ENCODE measurements at regions not wholly inside any gene's neighbourhood (a gene's known extent, or its start where the extent isn't known, plus 50 kb on each side); places are given as distances from the start of the nearest gene placed in this dataset.

DNA sequence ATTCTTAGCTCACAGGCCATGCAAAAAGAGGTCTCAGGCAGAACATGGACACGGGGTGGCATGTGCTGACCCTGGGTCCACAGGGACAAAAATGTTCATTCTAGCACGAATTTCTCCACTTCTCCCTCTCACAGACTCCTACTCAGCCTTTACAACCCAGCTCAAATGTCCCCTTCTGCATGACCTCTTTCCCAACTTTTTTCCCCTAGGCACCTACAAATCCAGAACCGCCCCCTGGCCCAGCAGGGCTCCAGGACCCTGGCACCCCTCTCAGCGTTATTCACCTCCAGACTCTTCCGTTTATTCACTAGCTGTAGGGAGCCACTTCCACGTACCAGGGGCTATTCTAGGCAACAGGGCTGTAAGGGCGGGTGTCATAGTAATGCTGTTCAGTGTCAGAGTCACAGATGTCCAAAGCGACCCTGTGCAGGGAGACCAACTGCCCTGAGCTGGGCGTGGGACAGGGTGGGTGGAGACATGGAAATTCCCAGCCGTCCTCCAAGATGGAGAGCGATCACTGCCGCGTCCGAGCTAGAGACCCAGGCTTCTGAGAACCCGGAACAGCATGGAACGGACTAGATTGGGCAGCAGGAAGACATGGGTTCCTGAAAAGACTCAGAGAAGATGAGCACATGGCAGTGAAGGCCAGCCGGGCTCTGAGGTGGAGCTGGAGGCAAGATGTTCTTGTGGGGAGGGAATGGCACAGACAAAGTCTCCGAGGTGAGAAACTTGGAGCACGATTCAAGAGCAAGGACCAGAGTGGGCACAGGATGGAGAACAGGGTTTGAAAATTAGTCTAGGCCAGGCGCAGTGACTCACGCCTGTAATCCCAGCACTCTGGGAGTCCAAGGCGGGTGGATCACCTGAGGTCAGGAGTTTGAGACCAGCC lies 274.9 kb upstream of the RTL1 start:
- no peak overlapping the region for H3K27ac ChIP-seq (ENCODE audit: insufficient read depth, low read length)

More for the DNA sequence above, 274.9 kb upstream of the RTL1 start:
- H3K9me3 ChIP-seq (ENCODE audit: control insufficient read depth, insufficient read depth, low read length): peaks cover 20% of the 10 kb centered on the region
- ChIA-PET CTCF (no interaction called here), POLR2A (ENCODE audit: unreplicated experiment) (no interaction called here)
- 61% methylated on average over 5 of the region's 22 CpGs; no CpG with 5 or more reads in 1 of the 2 experiments for WGBS, 2 experiments (ENCODE audit: extremely low coverage in 2 of 2, insufficient read length in 1 of 2)
- dilution Hi-C loops (cut with HindIII; ENCODE audit: low sequenced_read_pairs, unreplicated experiment): no loop called here
- DNase-seq: no peak
- H3K23ac ChIP-seq (ENCODE audit: low read depth, low read length): no peak overlapping the region
- H3K56ac ChIP-seq (ENCODE audit: extremely low read depth, insufficient read depth, low read length): no peak overlapping the region
- no peak overlapping the region for H4K5ac ChIP-seq (ENCODE audit: low read depth, low read length)
- intact Hi-C loops (cut with micrococcal nuclease): no loop called here
- no peak overlapping the region for H4K8ac ChIP-seq (ENCODE audit: low read depth in 2 of 2, low read length in 2 of 2)
- H3K9me1 ChIP-seq (ENCODE audit: insufficient read depth, low read length): no peaks in the 10 kb centered on the region
- no peak overlapping the region for H4K91ac ChIP-seq (ENCODE audit: insufficient read depth, low read depth, low read length)
- no TSS peak for BruUV-seq (replicated peaks)
- no peak overlapping the region for H2BK120ac ChIP-seq (ENCODE audit: low read depth, low read length)
- no peaks in the 10 kb centered on the region; the same call in 1 of the 2 replicates for H3K27me3 ChIP-seq (ENCODE audit: control insufficient read depth, insufficient read depth, low read length)
- H2AFZ ChIP-seq (replicated peaks; ENCODE audit: low read length, poor library complexity): no peak overlapping the region
- H3K14ac ChIP-seq (replicated peaks; ENCODE audit: low read depth, low read length): no peak overlapping the region
- no peak for ATAC-seq (ENCODE audit: low read depth)
- H2AK9ac ChIP-seq (replicated peaks; ENCODE audit: low read depth, low read length, poor library complexity): no peak overlapping the region
- no peak overlapping the region for H3K9ac ChIP-seq (ENCODE audit: low read depth, low read length)
- H4K20me1 ChIP-seq (ENCODE audit: insufficient read depth, low read length): no peaks in the 10 kb centered on the region
- no peak overlapping the region for H3K4me3 ChIP-seq (ENCODE audit: insufficient read depth, low read depth, low read length)
- H2BK5ac ChIP-seq (ENCODE audit: low read depth, low read length, poor library complexity, severe bottlenecking): no peak overlapping the region
- no peaks in the 10 kb centered on the region for H3K4me1 ChIP-seq (ENCODE audit: control insufficient read depth, insufficient read depth, low read length)
- no peak overlapping the region for H2BK15ac ChIP-seq (ENCODE audit: low read depth, low read length)
- no peaks in the 10 kb centered on the region for H3K36me3 ChIP-seq (ENCODE audit: control insufficient read depth, insufficient read depth, low read length)
- in situ Hi-C loops (cut with MboI; ENCODE audit: low sequenced_read_pairs): no loop called here
- H3K18ac ChIP-seq (ENCODE audit: low read depth, low read length): no peak overlapping the region
- TF ChIP-seq RAD21 (IDR thresholded peaks at IDR 0.05; ENCODE audit: low read length) (no peak), MXI1 (IDR thresholded peaks at IDR 0.05; ENCODE audit: borderline replicate concordance, low read depth, low read length) (no peak), FOS (IDR thresholded peaks at IDR 0.05; ENCODE audit: low read depth, low read length) (no peak), POLR2A (IDR thresholded peaks at IDR 0.05; ENCODE audit: low read depth, low read length) (no peak), CEBPB (IDR thresholded peaks at IDR 0.05; ENCODE audit: low read depth, low read length) (no peak), MAFK (IDR thresholded peaks at IDR 0.05; ENCODE audit: low read depth, low read length) (no peak), RCOR1 (IDR thresholded peaks at IDR 0.05; ENCODE audit: insufficient replicate concordance, low read length) (no peak), CHD1 (IDR thresholded peaks at IDR 0.05; ENCODE audit: low read depth, low read length) (no peak), BHLHE40 (IDR thresholded peaks at IDR 0.05; ENCODE audit: low read depth, low read length) (no peak), RFX5 (IDR thresholded peaks at IDR 0.05; ENCODE audit: low read depth, low read length) (no peak), MAZ (IDR thresholded peaks at IDR 0.05; ENCODE audit: borderline replicate concordance, low read depth, low read length) (no peak), SMC3 (IDR thresholded peaks at IDR 0.05; ENCODE audit: low read depth, low read length) (no peak), NFE2L2 (IDR thresholded peaks at IDR 0.05; ENCODE audit: low read depth, low read length) (no peak)
- TF ChIP-seq, protein P1, sequence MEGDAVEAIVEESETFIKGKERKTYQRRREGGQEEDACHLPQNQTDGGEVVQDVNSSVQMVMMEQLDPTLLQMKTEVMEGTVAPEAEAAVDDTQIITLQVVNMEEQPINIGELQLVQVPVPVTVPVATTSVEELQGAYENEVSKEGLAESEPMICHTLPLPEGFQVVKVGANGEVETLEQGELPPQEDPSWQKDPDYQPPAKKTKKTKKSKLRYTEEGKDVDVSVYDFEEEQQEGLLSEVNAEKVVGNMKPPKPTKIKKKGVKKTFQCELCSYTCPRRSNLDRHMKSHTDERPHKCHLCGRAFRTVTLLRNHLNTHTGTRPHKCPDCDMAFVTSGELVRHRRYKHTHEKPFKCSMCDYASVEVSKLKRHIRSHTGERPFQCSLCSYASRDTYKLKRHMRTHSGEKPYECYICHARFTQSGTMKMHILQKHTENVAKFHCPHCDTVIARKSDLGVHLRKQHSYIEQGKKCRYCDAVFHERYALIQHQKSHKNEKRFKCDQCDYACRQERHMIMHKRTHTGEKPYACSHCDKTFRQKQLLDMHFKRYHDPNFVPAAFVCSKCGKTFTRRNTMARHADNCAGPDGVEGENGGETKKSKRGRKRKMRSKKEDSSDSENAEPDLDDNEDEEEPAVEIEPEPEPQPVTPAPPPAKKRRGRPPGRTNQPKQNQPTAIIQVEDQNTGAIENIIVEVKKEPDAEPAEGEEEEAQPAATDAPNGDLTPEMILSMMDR (conservative IDR thresholded peaks at IDR 0.05; ENCODE audit: low read depth, low read length): no peak
- TF ChIP-seq, protein P2, sequence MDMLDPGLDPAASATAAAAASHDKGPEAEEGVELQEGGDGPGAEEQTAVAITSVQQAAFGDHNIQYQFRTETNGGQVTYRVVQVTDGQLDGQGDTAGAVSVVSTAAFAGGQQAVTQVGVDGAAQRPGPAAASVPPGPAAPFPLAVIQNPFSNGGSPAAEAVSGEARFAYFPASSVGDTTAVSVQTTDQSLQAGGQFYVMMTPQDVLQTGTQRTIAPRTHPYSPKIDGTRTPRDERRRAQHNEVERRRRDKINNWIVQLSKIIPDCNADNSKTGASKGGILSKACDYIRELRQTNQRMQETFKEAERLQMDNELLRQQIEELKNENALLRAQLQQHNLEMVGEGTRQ (IDR thresholded peaks at IDR 0.05; ENCODE audit: low read depth, low read length): no peak
- TF ChIP-seq, protein P3, sequence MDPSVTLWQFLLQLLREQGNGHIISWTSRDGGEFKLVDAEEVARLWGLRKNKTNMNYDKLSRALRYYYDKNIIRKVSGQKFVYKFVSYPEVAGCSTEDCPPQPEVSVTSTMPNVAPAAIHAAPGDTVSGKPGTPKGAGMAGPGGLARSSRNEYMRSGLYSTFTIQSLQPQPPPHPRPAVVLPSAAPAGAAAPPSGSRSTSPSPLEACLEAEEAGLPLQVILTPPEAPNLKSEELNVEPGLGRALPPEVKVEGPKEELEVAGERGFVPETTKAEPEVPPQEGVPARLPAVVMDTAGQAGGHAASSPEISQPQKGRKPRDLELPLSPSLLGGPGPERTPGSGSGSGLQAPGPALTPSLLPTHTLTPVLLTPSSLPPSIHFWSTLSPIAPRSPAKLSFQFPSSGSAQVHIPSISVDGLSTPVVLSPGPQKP (IDR thresholded peaks at IDR 0.05; ENCODE audit: borderline replicate concordance, low read depth, low read length): no peak
- no peak overlapping the region for H3K4me2 ChIP-seq (ENCODE audit: low read depth, low read length)
- H3K79me1 ChIP-seq (ENCODE audit: low read depth in 1 of 2, low read length in 2 of 2): no peaks in the 10 kb centered on the region
- no peak overlapping the region for H3K4ac ChIP-seq (ENCODE audit: low read depth, low read length)
- no peak overlapping the region for H2BK20ac ChIP-seq (ENCODE audit: low read depth, low read length)
- H2AK5ac ChIP-seq (ENCODE audit: low read depth, low read length): no peak overlapping the region
